Muscle layer of colon (tissue), 2 donors: ENCODE measurements at regions not wholly inside any gene's neighbourhood (a gene's known extent, or its start where the extent isn't known, plus 50 kb on each side); places are given as distances from the start of the nearest gene placed in this dataset.
A peak's percentile ranks its signal among the peaks of the same experiment; 100 is the strongest.

ENCODE experiments used
- H3K27ac ChIP-seq: one replicate; pipeline ENCODE4 v1.7.0; 2013; ENCODE audit warnings: low read depth, mild to moderate bottlenecking, low read length, moderate library complexity
- H3K27me3 ChIP-seq, 2 donors: one replicate each; pipeline ENCODE4 v1.7.0; 2013; ENCODE audit warnings: low read length in 2 of 2, mild to moderate bottlenecking in 2 of 2; ENCODE audit not compliant: insufficient read depth in 2 of 2, control insufficient read depth in 1 of 2
- H3K36me3 ChIP-seq: one replicate; pipeline ENCODE4 v1.7.0; 2013; ENCODE audit warnings: mild to moderate bottlenecking, low read length; ENCODE audit not compliant: insufficient read depth
- H3K4me1 ChIP-seq: one replicate; pipeline ENCODE4 v1.7.0; 2013; ENCODE audit warnings: mild to moderate bottlenecking, low read length; ENCODE audit not compliant: insufficient read depth
- H3K4me3 ChIP-seq, 2 donors: one replicate each; pipeline ENCODE4 v1.7.0; 2013; ENCODE audit warnings: low read length in 2 of 2, low read depth in 1 of 2, mild to moderate bottlenecking in 1 of 2, moderate library complexity in 1 of 2
- H3K9ac ChIP-seq: one replicate; pipeline ENCODE4 v1.7.0; 2013; ENCODE audit warnings: low read length
- H3K9me3 ChIP-seq: one replicate; pipeline ENCODE4 v1.7.0; 2013; ENCODE audit warnings: mild to moderate bottlenecking, low read length
- donor health status: abdominal sarcoma.
- donor health status: Adenocarcinoma of cecum.

DNA sequence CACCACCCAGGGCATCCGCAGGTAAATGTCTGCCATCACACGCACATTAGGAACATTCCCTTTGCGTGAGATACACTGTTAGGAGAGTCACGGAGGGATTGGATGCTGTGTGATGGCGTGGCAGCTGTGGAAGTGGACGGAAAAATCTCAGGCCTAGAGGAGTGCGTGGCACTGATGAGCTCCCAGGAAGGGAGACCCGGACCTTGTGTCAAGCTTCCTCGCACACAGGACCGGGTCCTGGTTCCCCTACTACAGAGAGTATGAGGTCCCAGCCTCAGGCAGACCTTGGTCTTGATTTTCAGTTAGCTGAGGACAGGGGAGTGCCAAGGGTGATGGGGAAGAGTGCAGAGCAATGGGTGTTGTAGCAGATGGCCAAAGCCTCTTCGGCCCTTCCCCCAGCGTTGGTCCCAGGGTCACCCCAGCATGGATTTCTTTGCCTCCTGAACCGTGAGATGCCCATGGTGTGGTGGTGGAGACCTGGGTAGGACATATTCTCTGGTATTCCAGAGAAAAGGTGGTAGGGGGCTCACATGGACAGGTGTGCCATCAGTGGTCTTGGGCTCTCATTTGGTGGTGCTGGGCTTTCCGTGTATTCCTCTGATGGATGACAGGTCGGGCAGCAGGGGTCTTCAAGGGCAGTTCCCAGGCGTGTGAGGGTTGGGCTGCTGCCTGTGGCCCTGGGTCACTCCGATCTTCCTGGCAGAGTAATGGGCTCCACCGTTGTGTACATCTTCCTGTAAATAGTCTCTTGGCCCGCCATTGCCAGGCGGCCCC, 105.1 kb downstream of the SNRPN start:
- Histone ChIP-seq H3K9ac (no peak overlapping the region), H3K9me3 (peaks cover 99% of the 10 kb centered on the region), H3K4me3 (peak overlapping the region in 1 of 2 donors; percentile 7), H3K27ac (no peak overlapping the region), H3K36me3 (peaks cover 91% of the 10 kb centered on the region), H3K27me3 (no peaks in the 10 kb centered on the region), H3K4me1 (no peaks in the 10 kb centered on the region)

DNA sequence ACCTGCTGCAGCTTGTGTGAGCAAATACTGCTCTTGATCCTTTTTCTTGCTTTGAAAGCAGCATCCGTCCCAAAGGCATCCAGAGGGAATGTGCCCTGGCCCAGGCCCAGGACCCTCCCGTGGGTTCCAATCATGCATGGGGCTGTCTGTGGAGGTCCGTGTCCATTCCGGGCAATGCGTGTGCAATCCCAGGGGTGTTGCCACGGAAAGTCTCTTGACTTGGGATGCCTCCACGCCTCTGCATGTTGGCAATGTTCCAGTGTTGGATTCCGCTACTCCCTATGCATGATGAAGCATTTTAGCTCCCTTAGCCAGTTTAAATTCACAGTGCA, 105.7 kb downstream of the SNRPN start:
- H3K4me1 ChIP-seq, result no peaks in the 10 kb centered on the region
- H3K4me3 ChIP-seq, result peak overlapping the region in 1 of 2 donors; percentile 31
- no peaks in the 10 kb centered on the region for H3K27me3 ChIP-seq
- no peak overlapping the region for H3K27ac ChIP-seq
- peaks cover 91% of the 10 kb centered on the region for H3K36me3 ChIP-seq
- H3K9ac ChIP-seq, result no peak overlapping the region
- peaks cover 99% of the 10 kb centered on the region for H3K9me3 ChIP-seq

DNA sequence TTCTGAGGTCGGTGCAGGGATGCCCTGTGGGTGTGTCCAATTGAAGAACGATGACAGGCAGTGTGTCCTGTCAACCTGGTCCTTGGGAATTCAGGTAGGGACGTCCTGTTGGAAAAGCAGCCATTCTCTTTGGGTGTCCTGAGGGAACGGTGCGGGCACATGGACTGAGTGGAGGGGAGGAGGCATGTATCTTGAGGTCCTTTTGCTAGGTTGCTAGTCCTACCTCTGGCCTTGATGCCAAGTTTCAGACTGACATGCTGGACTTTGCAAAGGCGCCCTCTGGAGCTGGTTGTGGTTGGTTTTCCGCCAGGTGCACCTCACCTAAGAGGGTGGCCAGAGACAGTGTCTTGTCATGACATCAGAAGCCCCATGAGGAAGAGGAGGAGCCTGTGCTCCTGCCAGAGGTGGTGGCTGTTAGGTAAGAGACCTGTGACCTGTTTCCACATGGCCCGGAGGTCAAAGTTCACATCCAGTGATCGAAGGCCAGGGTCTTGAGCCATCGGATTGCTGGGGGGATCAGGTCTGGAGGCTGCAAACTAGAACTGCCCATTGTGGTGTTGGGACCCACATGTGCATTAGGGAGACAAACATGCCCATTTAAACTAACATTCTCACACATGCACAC, 106.3 kb downstream of the SNRPN start:
- no peak overlapping the region for H3K27ac ChIP-seq

DNA sequence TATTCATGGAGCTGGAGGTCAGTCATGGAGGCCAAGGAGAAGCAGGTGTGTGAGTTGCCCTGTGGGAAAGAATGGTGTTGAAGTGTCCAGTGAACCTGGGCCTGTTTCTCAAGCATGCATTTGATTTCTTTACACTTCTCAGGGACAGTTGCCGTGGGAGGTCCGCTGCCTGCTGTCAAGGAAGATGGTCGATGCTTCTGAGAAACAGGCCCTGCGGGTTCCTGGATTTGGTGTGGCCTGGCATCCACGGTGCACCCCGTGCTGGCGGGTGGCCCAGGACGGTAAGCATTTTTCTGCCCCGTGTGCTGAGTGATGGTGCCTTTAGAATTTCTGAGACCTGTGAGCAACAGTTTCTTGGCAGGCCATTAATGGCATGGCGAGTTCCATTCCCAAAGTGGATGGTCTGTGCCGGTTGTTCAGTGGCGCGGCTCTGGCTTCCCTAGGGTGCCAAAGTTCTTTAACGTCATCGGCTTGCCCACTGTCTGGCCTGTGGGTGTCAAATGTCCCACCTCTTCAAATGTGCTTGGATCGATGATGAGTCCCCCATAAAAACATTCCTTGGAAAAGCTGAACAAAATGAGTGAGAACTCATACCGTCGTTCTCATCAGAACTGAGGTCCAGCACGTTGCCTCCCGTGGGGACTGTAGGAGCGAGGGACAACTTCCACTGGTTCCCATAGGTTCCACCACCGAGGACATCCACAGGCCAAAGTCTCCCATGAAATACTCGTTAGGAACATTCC, 107.2 kb downstream of the SNRPN start:
- H3K9ac ChIP-seq, result no peak overlapping the region
- no peaks in the 10 kb centered on the region for H3K27me3 ChIP-seq
- peaks cover 93% of the 10 kb centered on the region for H3K36me3 ChIP-seq
- H3K4me1 ChIP-seq, result no peaks in the 10 kb centered on the region
- no peak overlapping the region for H3K27ac ChIP-seq
- peaks cover 99% of the 10 kb centered on the region for H3K9me3 ChIP-seq
- H3K4me3 ChIP-seq, result peak overlapping the region in 1 of 2 donors; percentile 31

More for the DNA sequence above, 106.3 kb downstream of the SNRPN start:
- H3K27me3 ChIP-seq, result no peaks in the 10 kb centered on the region
- H3K9ac ChIP-seq, result no peak overlapping the region
- H3K4me3 ChIP-seq, result peak overlapping the region in 1 of 2 donors; percentile 31
- peaks cover 91% of the 10 kb centered on the region for H3K36me3 ChIP-seq
- H3K9me3 ChIP-seq, result peaks cover 99% of the 10 kb centered on the region
- no peaks in the 10 kb centered on the region for H3K4me1 ChIP-seq

DNA sequence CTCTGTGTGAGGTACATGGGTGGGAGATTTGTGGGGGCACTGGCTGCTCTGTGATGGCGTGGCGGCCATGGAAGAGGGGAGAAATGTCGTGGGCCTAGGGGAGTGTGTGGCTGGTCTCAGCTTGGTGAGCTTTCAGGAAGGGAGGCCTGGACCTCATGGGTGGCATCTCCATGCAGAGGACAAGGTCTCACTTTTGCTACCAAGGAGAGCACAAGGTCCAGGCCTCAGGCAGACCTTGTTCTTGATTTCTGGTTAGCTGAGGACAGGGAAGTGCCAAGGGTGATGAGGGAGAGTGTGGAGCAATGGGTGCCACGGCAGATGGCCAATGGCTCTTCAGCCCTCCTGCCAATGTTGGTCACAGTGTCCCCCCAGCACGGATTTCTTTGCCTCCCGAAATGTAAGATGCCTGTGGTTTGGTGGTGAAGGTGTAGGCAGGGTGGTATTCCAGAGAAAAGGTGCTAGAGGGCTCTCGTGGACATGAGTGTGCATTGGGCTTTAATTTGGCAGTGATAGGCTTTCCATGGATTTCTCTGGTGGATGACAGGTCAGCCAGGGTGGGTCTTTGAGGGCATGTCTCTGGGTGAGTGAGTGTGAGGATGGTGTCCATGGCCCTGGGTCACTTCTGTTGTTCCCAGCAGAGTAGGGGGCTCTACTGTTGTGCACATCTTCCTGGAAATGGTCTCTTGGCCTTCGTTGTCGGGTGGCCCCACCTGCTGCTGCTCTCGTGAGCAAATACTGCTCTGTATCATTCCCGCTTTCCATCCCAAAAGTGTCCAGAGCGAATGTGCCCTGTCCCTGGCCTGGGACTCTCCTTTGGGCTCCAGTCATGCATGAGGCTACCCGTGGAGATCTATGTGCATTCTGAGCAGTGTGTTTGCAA, 108.0 kb downstream of the SNRPN start:
- H3K27ac ChIP-seq, result no peak overlapping the region
- peaks cover 99% of the 10 kb centered on the region for H3K9me3 ChIP-seq
- H3K27me3 ChIP-seq, result no peaks in the 10 kb centered on the region
- peaks cover 97% of the 10 kb centered on the region for H3K36me3 ChIP-seq
- peak overlapping the region in 1 of 2 donors; percentile 10 for H3K4me3 ChIP-seq
- no peaks in the 10 kb centered on the region for H3K4me1 ChIP-seq
- H3K9ac ChIP-seq, result no peak overlapping the region

DNA sequence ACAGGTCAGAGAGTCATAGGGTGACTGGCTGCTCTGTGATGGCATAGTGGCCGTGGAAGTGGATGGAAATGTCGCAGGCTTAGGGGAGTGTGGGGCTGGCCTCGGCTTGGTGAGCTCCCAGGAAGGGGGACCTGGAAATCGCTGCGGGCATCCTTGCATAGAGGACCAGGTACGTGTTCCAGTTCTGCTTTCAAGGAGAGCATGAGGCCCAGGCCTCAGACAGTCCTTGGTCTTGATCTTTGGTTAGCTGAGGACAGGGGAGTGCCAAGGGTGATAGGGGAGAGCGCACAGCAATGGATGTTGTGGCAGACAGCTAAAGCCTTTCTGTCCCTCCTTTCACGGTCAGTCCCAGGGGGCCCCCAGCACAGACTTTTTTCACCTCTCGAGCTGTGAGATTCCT, 110.5 kb downstream of the SNRPN start:
- Histone ChIP-seq H3K4me3 (peak overlapping the region in 1 of 2 donors; percentile 21), H3K27me3 (no peaks in the 10 kb centered on the region), H3K9me3 (peaks cover 99% of the 10 kb centered on the region), H3K36me3 (peaks cover 97% of the 10 kb centered on the region), H3K4me1 (no peaks in the 10 kb centered on the region), H3K27ac (no peak overlapping the region), H3K9ac (no peak overlapping the region)

DNA sequence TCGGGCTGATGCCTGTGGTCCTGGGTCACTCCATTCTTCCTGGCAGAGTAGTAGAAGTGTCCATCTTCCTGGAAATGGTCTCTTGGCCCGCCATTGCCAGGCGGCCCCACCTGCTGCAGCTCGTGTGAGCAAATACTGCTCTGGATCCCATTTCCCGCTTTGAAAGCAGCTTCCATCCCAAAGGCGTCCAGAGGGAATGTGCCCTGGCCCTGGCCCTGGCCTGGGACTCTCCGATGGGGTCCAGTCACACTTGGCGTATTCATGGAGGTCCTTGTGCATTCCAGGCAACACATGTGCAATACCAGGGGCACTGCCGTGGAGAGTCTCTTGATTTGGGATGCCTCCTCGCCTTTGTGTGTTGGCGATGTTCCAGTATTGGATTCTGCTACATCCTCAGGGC, 111.1 kb downstream of the SNRPN start:
- no peaks in the 10 kb centered on the region for H3K4me1 ChIP-seq
- H3K9me3 ChIP-seq, result peaks cover 99% of the 10 kb centered on the region
- H3K36me3 ChIP-seq, result peaks cover 97% of the 10 kb centered on the region
- H3K27ac ChIP-seq, result no peak overlapping the region
- H3K9ac ChIP-seq, result no peak overlapping the region
- no peaks in the 10 kb centered on the region for H3K27me3 ChIP-seq
- H3K4me3 ChIP-seq, result peak overlapping the region in 1 of 2 donors; percentile 14

DNA sequence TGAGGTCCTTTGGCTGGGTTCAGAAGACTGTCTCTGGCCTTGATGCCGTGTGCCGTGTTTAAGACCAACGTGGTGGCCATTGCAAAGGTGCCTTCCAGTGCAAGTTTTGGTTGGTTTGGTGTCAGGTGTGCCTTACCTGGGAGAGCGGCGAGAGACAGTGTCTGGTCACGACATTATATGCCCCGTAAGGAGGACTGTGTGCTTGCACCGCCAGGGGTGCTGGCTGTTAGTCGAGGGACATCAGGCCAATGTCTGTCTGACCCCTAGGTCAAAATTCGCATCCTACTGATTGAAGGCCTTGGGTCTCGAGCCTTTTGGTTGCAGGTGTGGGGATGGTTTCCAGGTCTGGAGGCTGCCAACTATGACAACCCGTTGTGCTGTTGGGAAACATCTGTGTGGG, 111.9 kb downstream of the SNRPN start:
- no peaks in the 10 kb centered on the region for H3K27me3 ChIP-seq
- H3K9ac ChIP-seq, result no peak overlapping the region
- peaks cover 97% of the 10 kb centered on the region for H3K36me3 ChIP-seq
- peaks cover 99% of the 10 kb centered on the region for H3K9me3 ChIP-seq
- no peaks in the 10 kb centered on the region for H3K4me1 ChIP-seq
- no peak overlapping the region for H3K27ac ChIP-seq
- peak overlapping the region in 1 of 2 donors; percentile 4 for H3K4me3 ChIP-seq

DNA sequence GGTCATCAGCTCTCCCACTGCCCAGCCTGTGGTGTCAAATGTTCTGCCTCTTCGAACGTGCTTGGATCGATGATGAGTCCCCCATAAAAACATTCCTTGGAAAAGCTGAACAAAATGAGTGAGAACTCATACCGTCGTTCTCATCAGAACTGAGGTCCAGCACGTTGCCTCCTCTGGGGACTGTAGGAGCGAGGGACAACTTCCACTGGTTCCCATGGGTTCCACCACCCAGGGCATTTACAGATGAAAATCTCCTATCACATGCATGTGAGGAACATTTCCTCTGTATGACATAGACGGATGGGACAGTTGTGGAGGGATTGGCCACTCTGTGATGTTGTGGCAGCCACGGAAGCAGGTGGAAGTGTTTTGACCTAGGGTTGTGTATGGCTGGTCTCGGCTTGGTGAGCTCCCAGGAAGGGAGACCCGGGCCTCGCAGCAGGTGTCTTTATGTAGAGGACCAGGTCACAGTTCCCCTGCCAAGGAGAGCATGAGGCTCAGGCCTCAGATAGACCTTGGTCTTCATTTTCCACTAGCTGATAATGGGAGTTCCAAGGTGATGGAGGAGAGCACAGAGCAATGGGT, 113.0 kb downstream of the SNRPN start:
- H3K27me3 ChIP-seq, result no peaks in the 10 kb centered on the region
- H3K4me1 ChIP-seq, result no peaks in the 10 kb centered on the region
- peaks cover 100% of the 10 kb centered on the region for H3K9me3 ChIP-seq
- H3K9ac ChIP-seq, result no peak overlapping the region
- H3K36me3 ChIP-seq, result peaks cover 96% of the 10 kb centered on the region
- H3K4me3 ChIP-seq, result peak overlapping the region in 1 of 2 donors; percentile 34
- no peak overlapping the region for H3K27ac ChIP-seq

DNA sequence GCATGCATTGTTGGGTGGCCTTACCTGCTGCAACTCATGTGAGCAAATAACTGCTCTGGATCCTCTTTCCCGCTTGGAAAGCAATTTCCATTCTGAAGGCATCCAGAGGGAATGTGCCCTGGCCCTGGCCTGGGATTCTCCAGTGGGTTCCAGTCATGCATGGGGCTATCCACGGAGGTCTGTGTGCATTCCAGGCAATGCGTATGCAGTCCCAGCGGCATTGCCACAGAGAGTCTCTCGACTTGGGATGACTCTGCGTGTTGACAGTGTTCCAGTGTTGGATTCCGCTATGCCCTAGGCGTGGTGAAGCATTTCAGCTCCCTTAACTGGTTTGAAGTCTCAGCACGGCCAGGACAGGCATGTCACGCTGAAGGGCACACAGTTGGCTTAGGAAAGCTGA, 113.9 kb downstream of the SNRPN start:
- peaks cover 96% of the 10 kb centered on the region for H3K36me3 ChIP-seq
- H3K4me3 ChIP-seq, result peak overlapping the region in 1 of 2 donors; percentile 34
- H3K9ac ChIP-seq, result no peak overlapping the region
- H3K4me1 ChIP-seq, result no peaks in the 10 kb centered on the region
- no peak overlapping the region for H3K27ac ChIP-seq
- no peaks in the 10 kb centered on the region for H3K27me3 ChIP-seq
- H3K9me3 ChIP-seq, result peaks cover 99% of the 10 kb centered on the region
